Dedifferentiated amniotic fluid mesenchymal stem cell (primary cell): ENCODE measurements at regions not wholly inside any gene's neighbourhood (a gene's known extent, or its start where the extent isn't known, plus 50 kb on each side); places are given as distances from the start of the nearest gene placed in this dataset.
A peak's percentile ranks its signal among the peaks of the same experiment; 100 is the strongest.
"Not testable (repeated sequence)": the region's sequence is repeated elsewhere in the genome, so short reads cannot be mapped to it uniquely, and the experiment has no call there.

Experiments used
- DNase-seq: peaks from one replicate; pipeline ENCODE4 v3.0.0-alpha.2; 2016; ENCODE audit errors: extremely low spot score

DNA sequence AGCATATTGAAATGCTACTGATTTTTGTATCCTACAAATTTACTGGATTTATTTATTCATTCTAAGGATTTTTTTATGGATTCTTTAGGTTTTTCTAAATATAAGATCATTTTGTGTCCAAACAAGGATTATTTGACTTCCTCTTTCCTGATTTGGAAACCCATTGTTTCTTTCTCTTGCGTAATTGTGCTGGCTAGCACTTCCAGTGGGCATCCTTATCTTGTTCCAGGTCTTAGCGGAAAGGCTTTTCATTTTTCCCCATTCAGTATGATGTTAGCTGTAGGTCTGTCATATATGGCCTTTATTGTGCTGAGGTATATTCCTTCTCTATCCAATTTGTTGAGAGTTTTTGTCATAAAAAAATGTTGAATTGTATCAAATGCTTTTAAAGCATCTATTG lies 57.2 kb upstream of the RHOJ start:
- DNase-seq, result no peak

GRCh38 chr14:63134801-63135200 lies 69.4 kb upstream of the RHOJ start:
- DNase-seq, result peak; percentile 26

GRCh38 chr14:63130531-63130930 lies 73.7 kb upstream of the RHOJ start:
- no peak for DNase-seq

DNA sequence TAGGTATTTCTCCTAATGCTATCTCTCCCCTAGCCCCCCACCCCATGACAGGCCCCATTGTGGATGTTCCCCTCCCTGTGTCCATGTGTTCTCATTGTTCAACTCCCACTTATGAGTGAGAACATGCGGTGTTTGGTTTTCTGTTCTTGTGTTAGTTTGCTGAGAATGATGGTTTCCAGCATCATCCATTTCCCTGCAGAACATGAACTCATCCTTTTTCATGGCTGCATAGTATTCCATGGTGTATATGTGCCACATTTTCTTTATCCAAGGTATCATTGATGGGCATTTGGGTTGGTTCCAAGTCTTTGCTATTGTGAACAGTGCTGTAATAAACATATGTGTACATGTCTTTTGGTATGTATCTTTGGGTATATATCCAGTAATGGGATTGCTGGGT lies 61.2 kb upstream of the KCNH5 start:
- not testable (repeated sequence) for DNase-seq

DNA sequence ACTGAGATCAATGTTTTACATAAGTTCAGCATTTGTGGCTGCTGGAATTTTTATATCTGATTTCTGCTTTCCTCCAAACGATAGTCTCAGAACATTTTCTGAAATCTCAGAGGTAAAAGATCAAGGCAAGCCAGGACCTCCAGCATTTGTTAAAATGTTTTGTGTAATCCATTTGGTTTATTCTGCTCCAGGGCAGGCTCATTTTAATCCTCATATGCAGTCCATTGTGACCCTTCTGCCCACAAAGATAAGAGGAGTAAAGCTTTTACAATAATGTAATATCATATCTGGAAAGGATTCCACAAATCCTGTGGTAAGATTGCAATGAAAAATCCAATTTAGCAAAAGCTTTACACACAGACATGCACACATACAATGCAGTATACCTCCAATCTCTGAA lies 55.3 kb upstream of the KCNH5 start:
- DNase-seq, result no peak

DNA sequence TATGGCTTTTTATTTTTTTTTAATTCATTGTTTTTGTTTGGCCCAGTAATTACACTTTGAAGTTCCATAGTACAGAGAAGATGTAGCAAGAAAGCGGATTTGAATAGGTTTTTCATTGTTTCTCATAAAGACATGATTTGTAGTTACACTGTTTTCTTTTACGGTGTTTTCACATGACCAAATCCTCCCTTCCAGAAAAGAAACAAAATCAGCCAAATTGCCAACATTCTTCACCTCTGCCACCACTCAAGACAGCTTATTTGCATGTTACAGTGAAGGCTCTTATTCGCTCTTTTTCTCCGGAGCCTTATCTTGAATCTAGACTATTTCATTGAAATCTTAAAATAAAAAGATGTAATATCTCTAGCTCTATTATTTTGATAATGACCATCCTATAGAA lies 50.9 kb upstream of the KCNH5 start:
- DNase-seq, result no peak
